HUES48 (cell line): ENCODE measurements at regions not wholly inside any gene's neighbourhood (a gene's known extent, or its start where the extent isn't known, plus 50 kb on each side); places are given as distances from the start of the nearest gene placed in this dataset.

ENCODE experiments used
- H3K27ac ChIP-seq: one replicate; pipeline ENCODE4 v1.7.0; 2013; ENCODE audit warnings: low read depth, low read length, inconsistent platforms
- H3K27me3 ChIP-seq: 2 replicates; pipeline ENCODE4 v1.6.1; 2013; ENCODE audit warnings: mild to moderate bottlenecking, low read length; ENCODE audit not compliant: control insufficient read depth, insufficient read depth
- H3K36me3 ChIP-seq: 2 replicates; pipeline ENCODE4 v1.6.1; 2013; ENCODE audit warnings: low read length; ENCODE audit not compliant: control insufficient read depth, insufficient read depth
- H3K4me1 ChIP-seq: 2 replicates; pipeline ENCODE4 v1.6.1; 2013; ENCODE audit warnings: mild to moderate bottlenecking, low read length; ENCODE audit not compliant: control insufficient read depth, insufficient read depth
- H3K4me3 ChIP-seq: 2 replicates; pipeline ENCODE4 v1.5.1; 2013; ENCODE audit warnings: mild to moderate bottlenecking, low read depth, low read length
- H3K9ac ChIP-seq: 2 replicates; pipeline ENCODE4 v1.6.1; 2013; ENCODE audit warnings: mild to moderate bottlenecking, low read depth, low read length, moderate library complexity
- H3K9me3 ChIP-seq: 2 replicates; pipeline ENCODE4 v1.6.1; 2013; ENCODE audit warnings: low read length; ENCODE audit not compliant: control insufficient read depth, insufficient read depth

DNA sequence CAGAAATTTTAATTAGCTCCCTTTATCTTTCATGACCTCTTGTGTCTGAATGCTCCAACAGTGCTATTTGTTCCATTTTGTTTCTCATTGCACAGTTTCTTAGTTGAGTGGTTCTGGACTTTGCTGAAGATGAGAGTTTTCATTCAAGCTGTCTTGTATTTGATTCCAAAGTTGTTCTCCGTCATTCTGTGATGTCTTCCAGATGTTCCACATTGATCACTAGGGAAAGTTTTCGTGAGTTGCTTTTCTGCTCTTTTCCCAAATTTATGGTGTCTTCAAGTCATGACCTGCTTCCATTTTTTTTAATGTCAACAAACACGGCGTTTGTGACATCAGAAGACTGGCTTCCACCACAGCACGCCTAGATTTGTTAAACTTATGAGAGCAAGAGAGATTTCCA, 575.5 kb downstream of the MRPL39 start:
- Histone ChIP-seq H3K4me1 (no peaks in the 10 kb centered on the region), H3K9ac (no peak overlapping the region), H3K36me3 (no peaks in the 10 kb centered on the region), H3K27me3 (no peaks in the 10 kb centered on the region), H3K4me3 (no peak overlapping the region), H3K27ac (no peak overlapping the region), H3K9me3 (no peaks in the 10 kb centered on the region)

- no peaks in the 10 kb centered on the region for H3K4me1 ChIP-seq
- no peaks in the 10 kb centered on the region for H3K9me3 ChIP-seq
- no peaks in the 10 kb centered on the region for H3K27me3 ChIP-seq
- H3K27ac ChIP-seq: no peak overlapping the region
- H3K4me3 ChIP-seq: no peak overlapping the region
- H3K9ac ChIP-seq: no peak overlapping the region
- H3K36me3 ChIP-seq: no peaks in the 10 kb centered on the region
Observed at GRCh38 chr21:25029580-25029979, 577.7 kb downstream of the MRPL39 start.

- Histone ChIP-seq H3K9ac (no peak overlapping the region), H3K27me3 (no peaks in the 10 kb centered on the region), H3K4me1 (no peaks in the 10 kb centered on the region), H3K27ac (no peak overlapping the region), H3K4me3 (no peak overlapping the region), H3K9me3 (no peaks in the 10 kb centered on the region), H3K36me3 (no peaks in the 10 kb centered on the region)
Observed at GRCh38 chr21:25025596-25025995, 581.7 kb downstream of the MRPL39 start.

DNA sequence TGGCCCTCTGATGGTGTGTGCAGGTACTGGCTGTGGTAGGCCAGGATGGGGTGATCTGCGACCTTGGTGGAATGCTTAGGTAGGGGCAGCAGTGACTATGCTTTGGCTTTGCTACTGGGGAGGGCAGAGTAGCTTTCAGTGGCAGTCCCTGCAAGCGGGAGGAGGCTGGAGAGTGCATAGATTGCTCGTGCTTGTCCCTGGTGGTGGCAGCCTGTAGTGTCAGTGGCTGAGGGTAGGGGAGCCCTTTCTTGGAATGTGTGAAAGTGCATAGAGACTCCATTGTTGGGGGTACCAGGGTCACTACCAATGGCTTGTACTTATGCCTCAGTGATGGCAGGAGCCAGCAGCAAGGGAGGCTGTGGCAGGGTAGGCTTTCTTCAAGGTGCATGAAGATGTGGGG, 582.6 kb downstream of the MRPL39 start:
- no peaks in the 10 kb centered on the region for H3K9me3 ChIP-seq
- H3K9ac ChIP-seq: no peak overlapping the region
- H3K4me1 ChIP-seq: no peaks in the 10 kb centered on the region
- no peak overlapping the region for H3K27ac ChIP-seq
- no peaks in the 10 kb centered on the region for H3K36me3 ChIP-seq
- H3K4me3 ChIP-seq: no peak overlapping the region
- no peaks in the 10 kb centered on the region for H3K27me3 ChIP-seq

GRCh38 chr21:25005388-25005787, 601.9 kb downstream of the MRPL39 start:
- Histone ChIP-seq H3K27me3 (no peaks in the 10 kb centered on the region), H3K9me3 (no peaks in the 10 kb centered on the region), H3K36me3 (no peaks in the 10 kb centered on the region), H3K4me3 (no peak overlapping the region), H3K4me1 (no peaks in the 10 kb centered on the region), H3K27ac (no peak overlapping the region), H3K9ac (no peak overlapping the region)

DNA sequence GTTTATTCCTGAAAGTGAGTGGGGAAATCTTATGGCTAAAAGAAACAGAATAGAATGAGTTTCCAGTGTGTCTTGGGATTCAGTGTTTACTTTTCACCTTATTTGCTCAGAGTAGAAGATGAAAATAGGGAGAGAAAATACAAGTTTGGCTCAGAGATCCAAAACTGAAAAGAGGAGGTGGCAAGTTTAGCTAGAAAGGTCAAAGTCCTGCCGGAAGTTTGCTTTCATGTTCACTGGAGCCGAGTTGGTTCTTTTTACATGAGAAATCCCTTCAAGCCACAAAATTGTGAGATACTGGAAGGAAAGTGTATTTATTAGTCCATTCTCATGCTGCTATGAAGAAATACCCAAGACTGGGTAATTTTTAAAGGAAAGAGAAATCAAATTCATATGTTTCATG, 604.6 kb downstream of the MRPL39 start:
- Histone ChIP-seq H3K9ac (no peak overlapping the region), H3K36me3 (no peaks in the 10 kb centered on the region), H3K9me3 (no peaks in the 10 kb centered on the region), H3K27me3 (no peaks in the 10 kb centered on the region), H3K4me1 (no peaks in the 10 kb centered on the region), H3K27ac (no peak overlapping the region), H3K4me3 (no peak overlapping the region)

GRCh38 chr21:24995216-24995615, 612.1 kb downstream of the MRPL39 start:
- Histone ChIP-seq H3K4me1 (no peaks in the 10 kb centered on the region), H3K27me3 (no peaks in the 10 kb centered on the region), H3K27ac (peak overlapping the region; percentile 44), H3K4me3 (no peak overlapping the region), H3K9ac (no peak overlapping the region), H3K36me3 (no peaks in the 10 kb centered on the region), H3K9me3 (no peaks in the 10 kb centered on the region)

GRCh38 chr21:24994717-24995116, 612.6 kb downstream of the MRPL39 start:
- H3K9me3 ChIP-seq: no peaks in the 10 kb centered on the region
- H3K4me1 ChIP-seq: no peaks in the 10 kb centered on the region
- H3K36me3 ChIP-seq: no peaks in the 10 kb centered on the region
- H3K9ac ChIP-seq: no peak overlapping the region
- peak overlapping the region; percentile 44 for H3K27ac ChIP-seq
- H3K27me3 ChIP-seq: no peaks in the 10 kb centered on the region
- H3K4me3 ChIP-seq: no peak overlapping the region

DNA sequence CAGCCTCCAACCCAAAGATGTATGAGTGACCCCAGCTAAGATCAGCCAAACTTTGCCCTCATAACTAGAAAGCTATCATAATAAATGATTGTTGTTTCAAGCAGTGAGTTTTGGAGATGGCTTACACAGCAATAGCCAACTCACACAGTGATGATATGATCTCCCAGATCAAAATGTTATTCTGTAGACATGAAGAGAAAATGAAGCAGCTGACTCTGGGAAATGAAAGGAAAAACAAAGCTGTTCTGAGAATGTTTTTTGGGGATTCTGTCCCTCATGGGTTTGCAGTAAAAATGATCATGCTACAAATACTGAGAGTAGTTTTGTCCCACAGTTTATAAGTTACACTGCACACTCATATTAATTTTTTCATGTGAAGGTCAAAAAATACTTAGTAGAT, 617.8 kb downstream of the MRPL39 start:
- Histone ChIP-seq H3K27me3 (no peaks in the 10 kb centered on the region), H3K9ac (no peak overlapping the region), H3K4me1 (peaks cover 6% of the 10 kb centered on the region; the same call in 1 of the 2 replicates), H3K4me3 (no peak overlapping the region), H3K36me3 (no peaks in the 10 kb centered on the region), H3K9me3 (no peaks in the 10 kb centered on the region), H3K27ac (no peak overlapping the region)

DNA sequence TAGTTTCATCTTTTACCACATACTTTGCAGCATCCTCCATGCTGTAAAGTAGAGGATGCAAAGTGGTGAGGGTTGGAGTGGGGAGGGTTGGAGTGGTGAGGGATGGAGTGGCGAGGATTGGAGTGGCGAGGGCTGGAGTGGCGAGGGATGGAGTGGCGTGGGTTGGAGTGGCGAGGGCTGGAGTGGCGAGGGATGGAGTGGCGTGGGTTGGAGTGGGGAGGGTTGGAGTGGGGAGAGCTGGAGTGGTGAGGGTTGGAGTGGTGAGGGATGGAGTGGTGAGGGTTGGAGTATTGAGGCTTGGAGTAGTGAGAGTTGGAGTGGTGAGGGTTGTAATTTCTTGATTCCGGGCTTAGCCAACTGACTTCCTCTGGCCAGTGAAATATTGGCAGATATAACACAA, 618.3 kb downstream of the MRPL39 start:
- Histone ChIP-seq H3K9ac (no peak overlapping the region), H3K27ac (no peak overlapping the region), H3K4me3 (no peak overlapping the region), H3K9me3 (no peaks in the 10 kb centered on the region), H3K27me3 (no peaks in the 10 kb centered on the region), H3K4me1 (peaks cover 11% of the 10 kb centered on the region; the same call in 1 of the 2 replicates), H3K36me3 (no peaks in the 10 kb centered on the region)

DNA sequence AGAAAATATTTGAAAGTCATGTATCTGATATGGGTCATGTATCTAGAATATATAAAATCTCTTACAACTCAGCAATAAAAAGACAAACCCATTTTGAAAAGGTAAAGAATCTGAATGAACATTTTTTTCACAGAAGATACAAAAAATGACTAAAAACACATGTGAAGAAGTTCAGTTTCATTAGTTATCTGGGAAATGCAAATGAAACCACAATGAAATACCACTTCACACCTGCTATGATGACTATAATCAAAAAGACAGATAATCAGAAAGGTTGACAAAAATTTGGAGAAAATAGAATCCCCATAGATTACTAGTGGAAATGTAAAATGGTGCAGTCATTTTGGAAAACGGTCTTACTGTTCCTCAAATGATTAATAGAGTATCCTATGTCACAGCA, 631.0 kb downstream of the MRPL39 start:
- H3K27ac ChIP-seq: no peak overlapping the region
- no peak overlapping the region for H3K9ac ChIP-seq
- H3K4me1 ChIP-seq: no peaks in the 10 kb centered on the region
- H3K4me3 ChIP-seq: no peak overlapping the region
- no peaks in the 10 kb centered on the region for H3K36me3 ChIP-seq
- no peaks in the 10 kb centered on the region for H3K27me3 ChIP-seq
- H3K9me3 ChIP-seq: peaks cover 10% of the 10 kb centered on the region

- no peaks in the 10 kb centered on the region for H3K4me1 ChIP-seq
- H3K27me3 ChIP-seq: no peaks in the 10 kb centered on the region
- H3K27ac ChIP-seq: no peak overlapping the region
- H3K36me3 ChIP-seq: no peaks in the 10 kb centered on the region
- no peak overlapping the region for H3K9ac ChIP-seq
- no peak overlapping the region for H3K4me3 ChIP-seq
- peaks cover 10% of the 10 kb centered on the region for H3K9me3 ChIP-seq
Observed at GRCh38 chr21:24969068-24969467, 638.2 kb downstream of the MRPL39 start.
